GM12891 (cell line): ENCODE measurements at regions not wholly inside any gene's neighbourhood (a gene's known extent, or its start where the extent isn't known, plus 50 kb on each side); places are given as distances from the start of the nearest gene placed in this dataset.

Source experiments
- DNase-seq: peaks from one replicate; pipeline ENCODE4 v3.0.0; 2011; ENCODE audit warnings: low spot score; ENCODE audit not compliant: insufficient read length
- FAIRE-seq: peaks from 2 replicates; lab custom pipeline; 2011; peaks lifted over from hg19 to GRCh38; lab: Jason Lieb, UNC
- PAX5 ChIP-seq: IDR thresholded peaks from 2 replicates; pipeline ENCODE4 v1.6.1; 2011; ENCODE audit warnings: low read length, moderate library complexity, mild to moderate bottlenecking; ENCODE audit not compliant: insufficient read depth, severe bottlenecking
- POLR2A ChIP-seq: IDR thresholded peaks from 2 replicates; pipeline ENCODE4 v1.6.1; 2011; ENCODE audit warnings: low read depth, low read length, control low read depth
- POLR2AphosphoS5 ChIP-seq: IDR thresholded peaks from 2 replicates; pipeline ENCODE4 v1.6.1; 2011; ENCODE audit warnings: low read depth, low read length, control low read depth
- POU2F2 ChIP-seq: IDR thresholded peaks from 2 replicates; pipeline ENCODE4 v1.6.1; 2011; ENCODE audit warnings: low read depth, mild to moderate bottlenecking, control low read depth, low read length, moderate library complexity
- SPI1 ChIP-seq: IDR thresholded peaks from 2 replicates; pipeline ENCODE4 v1.6.1; 2011; ENCODE audit warnings: low read depth, low read length, control low read depth
- TAF1 ChIP-seq: IDR thresholded peaks from 2 replicates; pipeline ENCODE4 v1.6.1; 2011; ENCODE audit warnings: low read depth, low read length, control low read depth

- no peak for FAIRE-seq
- no peak for TF ChIP-seq TAF1
- no peak for TF ChIP-seq POLR2A
- no peak for TF ChIP-seq SPI1
- TF ChIP-seq POU2F2 = no peak
- no peak for TF ChIP-seq PAX5
- TF ChIP-seq POLR2AphosphoS5 = no peak
- no peak for DNase-seq
Measured at GRCh38 chr6:14986370-14986769, 259.5 kb upstream of the JARID2 start.

- FAIRE-seq (no peak), DNase-seq (no peak)
- TF ChIP-seq POU2F2 = no peak
- no peak for TF ChIP-seq TAF1
- TF ChIP-seq POLR2AphosphoS5 = no peak
- no peak for TF ChIP-seq POLR2A
- no peak for TF ChIP-seq PAX5
- TF ChIP-seq SPI1 = no peak
Measured at GRCh38 chr6:14987490-14987889, 258.4 kb upstream of the JARID2 start.

- TF ChIP-seq POU2F2 (no peak), POLR2AphosphoS5 (no peak), PAX5 (no peak), SPI1 (no peak), TAF1 (no peak), POLR2A (no peak)
- FAIRE-seq (no peak), DNase-seq (no peak)
Measured at GRCh38 chr6:14992382-14992781, 253.5 kb upstream of the JARID2 start.

GRCh38 chr6:14995208-14995607, 250.7 kb upstream of the JARID2 start:
- TF ChIP-seq PAX5 = no peak
- TF ChIP-seq SPI1 = no peak
- no peak for TF ChIP-seq POU2F2
- no peak for TF ChIP-seq POLR2AphosphoS5
- no peak for TF ChIP-seq TAF1
- TF ChIP-seq POLR2A = no peak
- FAIRE-seq = no peak

GRCh38 chr6:14995966-14996602, 249.8 kb upstream of the JARID2 start:
- no peak for TF ChIP-seq PAX5
- DNase-seq = no peak
- FAIRE-seq = no peak

More at GRCh38 chr6:14995208-14995607, 250.7 kb upstream of the JARID2 start:
- no peak for DNase-seq

GRCh38 chr6:14996892-14997291, 249.0 kb upstream of the JARID2 start:
- FAIRE-seq (peak; percentile 9), DNase-seq (no peak)
- TF ChIP-seq PAX5 = no peak
- no peak for TF ChIP-seq TAF1
- no peak for TF ChIP-seq SPI1
- TF ChIP-seq POU2F2 = no peak
- TF ChIP-seq POLR2AphosphoS5 = no peak
- TF ChIP-seq POLR2A = no peak

- DNase-seq (no peak), FAIRE-seq (no peak)
- TF ChIP-seq POLR2A (no peak), POLR2AphosphoS5 (no peak), SPI1 (no peak), TAF1 (no peak), POU2F2 (no peak), PAX5 (no peak)
Measured at GRCh38 chr6:14997507-14997906, 248.4 kb upstream of the JARID2 start.

GRCh38 chr6:14999106-14999505, 246.8 kb upstream of the JARID2 start:
- TF ChIP-seq TAF1 = no peak
- no peak for TF ChIP-seq POLR2A
- TF ChIP-seq PAX5 = no peak
- TF ChIP-seq SPI1 = no peak
- TF ChIP-seq POLR2AphosphoS5 = no peak
- no peak for TF ChIP-seq POU2F2
- no peak for FAIRE-seq
- no peak for DNase-seq

- FAIRE-seq = no peak
- TF ChIP-seq SPI1 = no peak
- TF ChIP-seq TAF1 = no peak
- TF ChIP-seq POLR2AphosphoS5 = no peak
- no peak for TF ChIP-seq POU2F2
- TF ChIP-seq POLR2A = no peak
- TF ChIP-seq PAX5 = no peak
- no peak for DNase-seq
Measured at GRCh38 chr6:15001326-15001910, 244.5 kb upstream of the JARID2 start.
